HUES64 (cell line): ENCODE measurements at regions not wholly inside any gene's neighbourhood (a gene's known extent, or its start where the extent isn't known, plus 50 kb on each side); places are given as distances from the start of the nearest gene placed in this dataset.
"Not testable (repeated sequence)": the region's sequence is repeated elsewhere in the genome, so short reads cannot be mapped to it uniquely, and the experiment has no call there.

Source experiments
- H3K27ac ChIP-seq: 2 replicates; pipeline ENCODE4 v1.7.0; 2013; ENCODE audit warnings: low read depth, low read length, inconsistent platforms
- H3K27me3 ChIP-seq: 2 replicates; pipeline ENCODE4 v1.6.1; 2013; ENCODE audit warnings: mild to moderate bottlenecking, low read length; ENCODE audit not compliant: insufficient read depth
- H3K36me3 ChIP-seq: 2 replicates; pipeline ENCODE4 v1.6.1; 2013; ENCODE audit warnings: mild to moderate bottlenecking, low read length; ENCODE audit not compliant: insufficient read depth
- H3K4me1 ChIP-seq: 2 replicates; pipeline ENCODE4 v1.6.1; 2013; ENCODE audit warnings: mild to moderate bottlenecking, low read length, moderate library complexity; ENCODE audit not compliant: insufficient read depth
- H3K4me3 ChIP-seq: 2 replicates; pipeline ENCODE4 v1.5.1; 2013; ENCODE audit warnings: mild to moderate bottlenecking, low read length, moderate library complexity
- H3K9ac ChIP-seq: 2 replicates; pipeline ENCODE4 v1.6.1; 2013; ENCODE audit warnings: mild to moderate bottlenecking, low read depth, low read length
- H3K9me3 ChIP-seq: 2 replicates; pipeline ENCODE4 v1.6.1; 2013; ENCODE audit warnings: low read depth, low read length; ENCODE audit not compliant: insufficient read depth
- WGBS: fragments of 150-250, 120-280 bp; methylation state at CpG from one replicate; pipeline ENCODE4 v1.1.7; 2013; ENCODE audit warnings: missing lambda C conversion rate; 5-methylcytosine and 5-hydroxymethylcytosine counted together

GRCh38 chr2:23053601-23054000 is 331.4 kb upstream of the KLHL29 start:
- 90% methylated on average over 1 of the region's 2 CpGs for WGBS
- Histone ChIP-seq H3K36me3 (no peaks in the 10 kb centered on the region), H3K27ac (no peak overlapping the region), H3K4me3 (no peak overlapping the region), H3K9ac (no peak overlapping the region), H3K9me3 (no peaks in the 10 kb centered on the region), H3K4me1 (peaks cover 3% of the 10 kb centered on the region; the same call in 1 of the 2 replicates), H3K27me3 (no peaks in the 10 kb centered on the region)

GRCh38 chr2:23055251-23055650 is 329.7 kb upstream of the KLHL29 start:
- Histone ChIP-seq H3K36me3 (no peaks in the 10 kb centered on the region), H3K4me1 (no peaks in the 10 kb centered on the region), H3K9me3 (no peaks in the 10 kb centered on the region), H3K9ac (no peak overlapping the region), H3K4me3 (no peak overlapping the region), H3K27ac (no peak overlapping the region), H3K27me3 (no peaks in the 10 kb centered on the region)
- 86% methylated on average over 4 of the region's 4 CpGs for WGBS

- H3K9ac ChIP-seq, H3K36me3 ChIP-seq, H3K9me3 ChIP-seq, H3K27me3 ChIP-seq, H3K27ac ChIP-seq, H3K4me3 ChIP-seq, H3K4me1 ChIP-seq: not testable (repeated sequence)
- 91% methylated on average over 4 of the region's 4 CpGs for WGBS
These were observed 328.1 kb upstream of the KLHL29 start for GRCh38 chr2:23056846-23057245.

- Histone ChIP-seq H3K4me3 (no peak overlapping the region), H3K4me1 (no peaks in the 10 kb centered on the region), H3K9ac (no peak overlapping the region), H3K27me3 (no peaks in the 10 kb centered on the region), H3K36me3 (no peaks in the 10 kb centered on the region), H3K27ac (no peak overlapping the region), H3K9me3 (no peaks in the 10 kb centered on the region)
- WGBS: 95% methylated on average over 9 of the region's 9 CpGs
These were observed 326.5 kb upstream of the KLHL29 start for GRCh38 chr2:23058435-23058834.

- no peak overlapping the region for H3K27ac ChIP-seq
- no peaks in the 10 kb centered on the region for H3K4me1 ChIP-seq
- H3K4me3 ChIP-seq: no peak overlapping the region
- H3K27me3 ChIP-seq: no peaks in the 10 kb centered on the region
- H3K9me3 ChIP-seq: no peaks in the 10 kb centered on the region
- WGBS: 98% methylated on average over 4 of the region's 4 CpGs
- H3K9ac ChIP-seq: no peak overlapping the region
- no peaks in the 10 kb centered on the region for H3K36me3 ChIP-seq
These were observed 319.8 kb upstream of the KLHL29 start for GRCh38 chr2:23065210-23065609.

GRCh38 chr2:23065936-23066335 is 319.0 kb upstream of the KLHL29 start:
- 88% methylated on average over 8 of the region's 8 CpGs for WGBS
- Histone ChIP-seq H3K36me3 (no peaks in the 10 kb centered on the region), H3K4me1 (no peaks in the 10 kb centered on the region), H3K9ac (no peak overlapping the region), H3K27ac (no peak overlapping the region), H3K4me3 (no peak overlapping the region), H3K9me3 (no peaks in the 10 kb centered on the region), H3K27me3 (no peaks in the 10 kb centered on the region)

- H3K4me3 ChIP-seq: no peak overlapping the region
- no peak overlapping the region for H3K27ac ChIP-seq
- H3K36me3 ChIP-seq: no peaks in the 10 kb centered on the region
- H3K4me1 ChIP-seq: no peaks in the 10 kb centered on the region
- WGBS: 95% methylated on average over 2 of the region's 3 CpGs
- H3K9me3 ChIP-seq: no peaks in the 10 kb centered on the region
- H3K9ac ChIP-seq: no peak overlapping the region
- no peaks in the 10 kb centered on the region for H3K27me3 ChIP-seq
These were observed 318.3 kb upstream of the KLHL29 start for GRCh38 chr2:23066686-23067085.

GRCh38 chr2:23069156-23069555 is 315.8 kb upstream of the KLHL29 start:
- no peaks in the 10 kb centered on the region for H3K9me3 ChIP-seq
- H3K27me3 ChIP-seq: no peaks in the 10 kb centered on the region
- H3K4me3 ChIP-seq: no peak overlapping the region
- H3K9ac ChIP-seq: no peak overlapping the region
- H3K4me1 ChIP-seq: no peaks in the 10 kb centered on the region
- WGBS: 95% methylated on average over 3 of the region's 3 CpGs
- H3K27ac ChIP-seq: no peak overlapping the region
- no peaks in the 10 kb centered on the region for H3K36me3 ChIP-seq

- no peak overlapping the region for H3K4me3 ChIP-seq
- H3K9ac ChIP-seq: no peak overlapping the region
- H3K4me1 ChIP-seq: no peaks in the 10 kb centered on the region
- no peak overlapping the region for H3K27ac ChIP-seq
- H3K27me3 ChIP-seq: no peaks in the 10 kb centered on the region
- 58% methylated on average over 2 of the region's 3 CpGs for WGBS
- no peaks in the 10 kb centered on the region for H3K9me3 ChIP-seq
- no peaks in the 10 kb centered on the region for H3K36me3 ChIP-seq
These were observed 315.1 kb upstream of the KLHL29 start for GRCh38 chr2:23069923-23070322.

GRCh38 chr2:23073056-23073455 is 311.9 kb upstream of the KLHL29 start:
- H3K9me3 ChIP-seq: no peaks in the 10 kb centered on the region
- H3K4me3 ChIP-seq: no peak overlapping the region
- no peak overlapping the region for H3K27ac ChIP-seq
- H3K36me3 ChIP-seq: no peaks in the 10 kb centered on the region
- H3K27me3 ChIP-seq: no peaks in the 10 kb centered on the region
- H3K9ac ChIP-seq: no peak overlapping the region
- H3K4me1 ChIP-seq: peaks cover 6% of the 10 kb centered on the region; the same call in 1 of the 2 replicates

GRCh38 chr2:23073671-23074070 is 311.3 kb upstream of the KLHL29 start:
- H3K9me3 ChIP-seq: no peaks in the 10 kb centered on the region
- H3K36me3 ChIP-seq: no peaks in the 10 kb centered on the region
- H3K27me3 ChIP-seq: no peaks in the 10 kb centered on the region
- peaks cover 6% of the 10 kb centered on the region; the same call in 1 of the 2 replicates for H3K4me1 ChIP-seq
- H3K27ac ChIP-seq: no peak overlapping the region
- WGBS: 89% methylated on average over 2 of the region's 2 CpGs
- H3K4me3 ChIP-seq: no peak overlapping the region
- no peak overlapping the region for H3K9ac ChIP-seq

- Histone ChIP-seq H3K4me1 (peaks cover 6% of the 10 kb centered on the region; the same call in 1 of the 2 replicates), H3K36me3 (no peaks in the 10 kb centered on the region), H3K27me3 (no peaks in the 10 kb centered on the region), H3K27ac (no peak overlapping the region), H3K9me3 (no peaks in the 10 kb centered on the region), H3K4me3 (no peak overlapping the region), H3K9ac (no peak overlapping the region)
- WGBS: 39% methylated on average over 4 of the region's 4 CpGs
These were observed 307.4 kb upstream of the KLHL29 start for GRCh38 chr2:23077596-23077995.
